ENCODE measurements at regions not wholly inside any gene's neighbourhood (a gene's known extent, or its start where the extent isn't known, plus 50 kb on each side); places are given as distances from the start of the nearest gene placed in this dataset.
"Not testable (repeated sequence)": the region's sequence is repeated elsewhere in the genome, so short reads cannot be mapped to it uniquely, and the experiment has no call there.

DNA sequence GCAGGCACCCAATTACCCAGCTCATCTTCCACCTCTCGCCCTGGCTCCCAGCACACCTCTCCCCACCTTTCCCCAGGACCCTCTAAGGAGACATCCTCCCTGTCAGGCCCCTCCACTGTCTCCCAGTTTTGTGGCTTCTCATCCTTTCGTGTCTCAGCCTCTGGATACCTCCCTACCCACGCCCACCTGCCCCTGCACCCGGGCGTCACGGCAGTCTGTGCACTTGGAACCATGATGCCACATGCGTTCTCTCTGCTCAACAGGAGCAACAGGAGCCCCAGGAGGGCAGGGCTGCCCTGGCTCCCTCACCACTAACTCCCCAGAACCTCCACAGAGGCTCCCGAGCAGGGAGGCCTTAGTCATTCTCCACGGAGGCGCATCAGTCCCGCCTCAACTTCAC is 472.8 kb downstream of the TP53TG3F start:
- TF ChIP-seq ZNF274 (IDR thresholded peaks at IDR 0.05; ENCODE audit: low read depth, low read length); SUZ12 (IDR thresholded peaks at IDR 0.05; ENCODE audit: extremely low read depth, insufficient read depth, insufficient read length); YY1 (IDR thresholded peaks at IDR 0.05; ENCODE audit: insufficient read depth, insufficient read length): not testable (repeated sequence)

Measured in NT2/D1 (cell line).